Heart right ventricle (tissue), 16 donors: ENCODE measurements at regions not wholly inside any gene's neighbourhood (a gene's known extent, or its start where the extent isn't known, plus 50 kb on each side); places are given as distances from the start of the nearest gene placed in this dataset.

Source experiments
- ATAC-seq, 8 donors: fragments of 200-7000 bp; cut with Tn5 transposase; one replicate each; pipeline ENCODE4 v1.9.1; 2020; ENCODE audit warnings: mild to moderate bottlenecking in 8 of 8, moderate library complexity in 8 of 8, moderate number of reproducible peaks in 1 of 8
- DNase-seq, 2 donors: peaks; one replicate each; pipeline ENCODE4 v3.0.0-alpha.2; 2020
- H3K27ac ChIP-seq, 10 donors: fragments of 200-600 bp; sonication (generic) in 2 of 10; one replicate each; pipeline versions ENCODE4 v1.5.0 to v1.8.0; 2020 to 2022; ENCODE audit warnings: mild to moderate bottlenecking in 3 of 10
- H3K27me3 ChIP-seq, 7 donors: fragments of 200-600 bp; one replicate each; pipeline ENCODE4 v1.8.0; 2021 to 2022; ENCODE audit warnings: mild to moderate bottlenecking in 2 of 7
- H3K36me3 ChIP-seq, 9 donors: fragments of 200-600 bp; sonication (generic) in 1 of 9; one replicate each; pipeline versions ENCODE4 v1.5.0 to v1.8.0; 2020 to 2022; ENCODE audit warnings: mild to moderate bottlenecking in 2 of 9
- H3K4me1 ChIP-seq, 9 donors: fragments of 200-600 bp; sonication (generic) in 1 of 9; one replicate each; pipeline versions ENCODE4 v1.5.0 to v1.8.0; 2020 to 2022; ENCODE audit warnings: mild to moderate bottlenecking in 4 of 9
- H3K4me3 ChIP-seq, 10 donors: fragments of 200-600 bp; sonication (generic) in 2 of 10; one replicate each; pipeline versions ENCODE4 v1.5.0 to v1.8.0; 2020 to 2022; ENCODE audit warnings: mild to moderate bottlenecking in 7 of 10, moderate library complexity in 2 of 10
- H3K9me3 ChIP-seq, 11 donors: fragments of 200-600 bp in 10 of 11; sonication (generic) in 2 of 11; one replicate each; pipeline versions ENCODE4 v1.5.0 to v1.8.0; 2013 to 2022; ENCODE audit warnings: mild to moderate bottlenecking in 2 of 11, control low read depth in 1 of 11, moderate library complexity in 1 of 11
- WGBS, 2 donors: extraction: QIAGEN DNeasy Blood & Tissue Kit; methylation state at CpG; one replicate each; pipeline ENCODE4 v1.1.7; 2013; ENCODE audit warnings: inconsistent platforms in 1 of 2; 5-methylcytosine and 5-hydroxymethylcytosine counted together
- intact Hi-C, 10 donors: fragments of 100-400 bp; cut with DNase I; formaldehyde crosslinking; loops; one replicate each; pipeline versions ENCODE4 v1.11.1 to v1.14.2; 2022
- TF ChIP-seq, protein P1 (sequence below), 9 donors: fragments of 200-600 bp; sonication (generic) in 2 of 9; IDR thresholded peaks; one replicate each; pipeline versions ENCODE4 v1.5.0 to v1.8.0; 2021 to 2022; ENCODE audit warnings: antibody characterized with exemption in 9 of 9, mild to moderate bottlenecking in 5 of 9, moderate library complexity in 1 of 9
- donor health status: Arrhythmogenic right ventricular cardiomyopathy.
- donor health status: ischemic (EF 13 %, LVEDD 7.1; RV severe dilation, severe dysfunction).
- donor health status: healthy with polysubstance abuse.
- donor health status: DM: no; HTN: yes; CAD: no.
- donor health status: DM: no; HTN: no; CAD: no.
- donor health status: ischemic (EF 25% LVEDD 6.9; RV normal size, moderate dysfunction).
- donor health status: ischemic (EF 25% LVEDD 5.7; RV mildly dilated, moderate dysfunction).
- donor health status: healthy.
- donor health status: DM: yes; HTN: yes; CAD: no.
- donor health status: Ischemic cardiomyopathy.
- donor health status: ischemic (EF 35%, LVEDD 5.7; RV mildly dilated, moderate dysfunction).
- donor health status: nonischemic (EF 11% LVEDD 7.7; RV severe dilation, severe dysfunction).
- donor health status: DM: yes; HTN: yes; CAD: no.
- donor health status: PGD.
- donor health status: ischemic (EF 29% LVEDD 5.4; RV normal size, mild dysfunction).
- donor health status: nonischemic (EF 23%, LVEDD 6.1; RV moderate dilation, normal function).

DNA sequence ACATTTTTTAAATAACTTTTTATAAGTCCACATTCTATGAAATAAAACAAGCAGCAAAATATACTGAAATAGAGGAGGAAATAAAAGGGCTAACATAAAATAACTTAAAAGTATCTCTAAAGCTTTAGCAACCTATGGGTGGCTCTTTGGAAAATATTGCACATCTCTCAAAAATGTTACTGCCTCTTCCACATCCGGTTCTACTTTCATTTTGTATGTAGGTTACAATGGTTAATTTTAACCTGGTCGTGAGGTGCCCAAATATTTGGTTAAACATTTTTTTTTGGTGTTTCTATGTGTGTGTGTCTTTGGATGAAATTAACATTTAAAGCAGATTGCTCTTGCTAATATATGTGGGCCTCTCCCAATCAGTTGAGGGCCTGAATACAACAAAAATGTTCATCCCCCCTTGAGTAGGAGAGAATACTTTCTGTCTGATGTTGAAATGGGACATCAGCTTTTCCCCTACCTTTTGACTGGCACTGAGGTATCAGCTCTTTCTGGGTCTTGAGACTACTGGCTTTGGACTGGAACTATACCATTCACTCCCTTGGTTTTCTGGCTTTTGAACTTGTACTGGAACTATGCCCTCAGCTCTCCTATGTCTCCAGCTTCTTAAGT is 353.0 kb downstream of the ADAM29 start:
- DNase-seq: no peak
- Histone ChIP-seq H3K4me1 (peaks cover 0 to 11% (median 0%) of the 10 kb centered on the region in 9 donors), H3K27ac (no peak overlapping the region), H3K4me3 (no peak overlapping the region), H3K36me3 (no peaks in the 10 kb centered on the region), H3K27me3 (no peaks in the 10 kb centered on the region), H3K9me3 (no peaks in the 10 kb centered on the region)
- TF ChIP-seq, protein P1, sequence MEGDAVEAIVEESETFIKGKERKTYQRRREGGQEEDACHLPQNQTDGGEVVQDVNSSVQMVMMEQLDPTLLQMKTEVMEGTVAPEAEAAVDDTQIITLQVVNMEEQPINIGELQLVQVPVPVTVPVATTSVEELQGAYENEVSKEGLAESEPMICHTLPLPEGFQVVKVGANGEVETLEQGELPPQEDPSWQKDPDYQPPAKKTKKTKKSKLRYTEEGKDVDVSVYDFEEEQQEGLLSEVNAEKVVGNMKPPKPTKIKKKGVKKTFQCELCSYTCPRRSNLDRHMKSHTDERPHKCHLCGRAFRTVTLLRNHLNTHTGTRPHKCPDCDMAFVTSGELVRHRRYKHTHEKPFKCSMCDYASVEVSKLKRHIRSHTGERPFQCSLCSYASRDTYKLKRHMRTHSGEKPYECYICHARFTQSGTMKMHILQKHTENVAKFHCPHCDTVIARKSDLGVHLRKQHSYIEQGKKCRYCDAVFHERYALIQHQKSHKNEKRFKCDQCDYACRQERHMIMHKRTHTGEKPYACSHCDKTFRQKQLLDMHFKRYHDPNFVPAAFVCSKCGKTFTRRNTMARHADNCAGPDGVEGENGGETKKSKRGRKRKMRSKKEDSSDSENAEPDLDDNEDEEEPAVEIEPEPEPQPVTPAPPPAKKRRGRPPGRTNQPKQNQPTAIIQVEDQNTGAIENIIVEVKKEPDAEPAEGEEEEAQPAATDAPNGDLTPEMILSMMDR (IDR thresholded peaks at IDR 0.05): no peak
- intact Hi-C loops: no loop called here
- no peak for ATAC-seq
- WGBS, 2 donors: 44 to 82% methylated on average over 2 of the region's 2 CpGs

DNA sequence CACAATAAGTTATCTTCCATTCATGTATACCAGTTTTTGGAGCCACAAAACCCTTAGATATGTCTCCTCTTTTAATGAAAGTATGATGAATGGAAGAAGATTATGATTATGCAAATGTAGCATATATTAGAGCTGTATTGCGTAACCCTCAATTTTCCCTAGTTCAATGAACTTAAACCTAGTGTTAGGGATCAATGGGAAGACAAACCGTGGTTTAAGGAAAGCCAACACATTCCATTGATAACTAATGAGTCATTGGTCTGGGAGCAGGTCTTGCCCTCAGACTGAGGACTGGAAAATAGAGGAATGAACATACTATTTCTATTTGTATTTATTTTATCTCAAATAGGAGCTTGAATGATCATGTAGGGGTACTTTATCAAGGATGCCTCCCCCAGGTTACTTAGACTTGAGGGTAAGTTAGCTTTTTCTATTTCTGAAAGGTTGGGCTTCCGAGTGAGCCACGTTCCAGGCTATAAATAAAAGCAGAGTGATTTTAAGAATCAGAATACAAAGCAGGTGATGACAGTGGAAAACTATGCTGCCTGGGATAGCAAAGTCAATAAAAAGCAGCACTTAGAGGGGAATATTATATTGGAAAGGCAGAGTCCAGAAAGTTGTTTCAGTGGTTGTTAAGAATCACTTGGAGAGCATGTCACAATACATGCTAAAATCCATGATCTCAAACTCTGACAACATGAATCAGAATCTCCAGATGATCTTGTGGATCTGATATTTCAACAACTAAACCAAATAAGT is 356.0 kb downstream of the ADAM29 start:
- TF ChIP-seq, protein P1 (IDR thresholded peaks at IDR 0.05): no peak
- DNase-seq: no peak
- Histone ChIP-seq H3K27me3 (no peaks in the 10 kb centered on the region), H3K36me3 (no peaks in the 10 kb centered on the region), H3K4me3 (no peak overlapping the region), H3K27ac (peak overlapping the region in 4 of 10 donors; percentile 17 to 62 (median 50)), H3K9me3 (peaks cover 0 to 3% (median 0%) of the 10 kb centered on the region in 11 donors), H3K4me1 (peaks cover 0 to 11% (median 0%) of the 10 kb centered on the region in 9 donors)
- WGBS, 2 donors: 40 to 49% methylated on average over 4 of the region's 4 CpGs
- intact Hi-C loops: no loop called here
- peak in 7 of 8 donors; percentile 17 to 84 (median 69) for ATAC-seq

DNA sequence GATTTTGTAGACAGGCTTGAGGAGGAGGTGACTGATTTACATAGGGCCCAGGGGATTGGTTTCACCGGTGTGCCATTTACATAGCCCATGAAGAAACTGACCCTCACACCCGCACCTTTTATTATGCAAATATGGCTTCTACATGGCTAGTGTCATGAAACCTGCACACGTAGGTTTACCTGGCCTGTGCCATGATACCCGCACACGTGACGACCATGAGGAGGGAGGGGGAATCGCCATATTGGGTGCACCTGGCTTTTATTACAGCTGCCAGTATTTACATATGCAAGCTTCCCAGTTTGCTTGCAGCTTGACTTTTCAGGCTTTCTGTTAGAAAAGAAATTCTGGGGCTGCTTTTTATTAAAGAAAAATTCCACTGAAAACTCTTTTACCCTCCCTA is 359.7 kb downstream of the ADAM29 start:
- Histone ChIP-seq H3K4me1 (peaks cover 0 to 11% (median 0%) of the 10 kb centered on the region in 9 donors), H3K36me3 (no peaks in the 10 kb centered on the region), H3K9me3 (peaks cover 0 to 3% (median 0%) of the 10 kb centered on the region in 11 donors), H3K27me3 (no peaks in the 10 kb centered on the region), H3K27ac (no peak overlapping the region), H3K4me3 (no peak overlapping the region)
- no peak for ATAC-seq
- intact Hi-C loops: no loop called here
- 74 to 78% methylated on average over 7 of the region's 7 CpGs for WGBS, 2 donors
- no peak for DNase-seq
- TF ChIP-seq, protein P1 (IDR thresholded peaks at IDR 0.05): no peak

DNA sequence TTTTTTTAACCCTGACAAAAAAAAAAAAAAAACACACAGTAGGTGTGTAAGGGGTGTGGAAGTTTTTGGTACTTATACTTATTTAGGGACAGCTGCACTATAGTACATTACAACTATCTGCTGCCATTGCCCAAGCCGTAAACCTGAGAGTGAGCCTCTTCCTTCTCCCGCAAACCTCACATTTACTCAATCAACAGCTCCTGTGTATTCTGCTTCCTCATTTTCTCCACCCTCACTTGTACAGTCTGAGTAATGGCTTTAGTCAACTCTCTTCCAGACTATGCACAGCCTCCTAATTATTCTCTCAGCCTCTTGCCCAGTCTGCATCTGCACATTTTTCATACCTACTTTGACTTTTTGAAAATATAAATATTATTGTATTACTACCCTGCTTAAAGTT is 362.0 kb downstream of the ADAM29 start:
- H3K27me3 ChIP-seq: no peaks in the 10 kb centered on the region
- TF ChIP-seq, protein P1 (IDR thresholded peaks at IDR 0.05): no peak
- no peak overlapping the region for H3K4me3 ChIP-seq
- H3K4me1 ChIP-seq: no peaks in the 10 kb centered on the region
- intact Hi-C loops: no loop called here
- WGBS, 2 donors: 90 to 100% methylated on average over 2 of the region's 2 CpGs
- H3K9me3 ChIP-seq: peaks cover 0 to 3% (median 0%) of the 10 kb centered on the region in 11 donors
- DNase-seq (no peak), ATAC-seq (no peak)
- no peak overlapping the region for H3K27ac ChIP-seq
- no peaks in the 10 kb centered on the region for H3K36me3 ChIP-seq
